Glutamatergic neuron (in vitro differentiated cells): ENCODE measurements at regions not wholly inside any gene's neighbourhood (a gene's known extent, or its start where the extent isn't known, plus 50 kb on each side); places are given as distances from the start of the nearest gene placed in this dataset.

ENCODE experiments used
- DNase-seq: peaks from one replicate; pipeline ENCODE4 v3.0.0; 2022
- H3K27ac Mint-ChIP-seq: one replicate; pipeline ENCODE4 v1.8.0; 2020; ENCODE audit warnings: mild to moderate bottlenecking, mixed read lengths, inconsistent platforms; ENCODE audit not compliant: unreplicated experiment
- H3K27me3 Mint-ChIP-seq: one replicate; pipeline ENCODE4 v1.8.0; 2020; ENCODE audit warnings: mild to moderate bottlenecking, moderate library complexity, mixed read lengths, inconsistent platforms; ENCODE audit not compliant: unreplicated experiment
- H3K36me3 Mint-ChIP-seq: one replicate; pipeline ENCODE4 v1.8.0; 2020; ENCODE audit warnings: mild to moderate bottlenecking, mixed read lengths, inconsistent platforms; ENCODE audit not compliant: unreplicated experiment
- H3K4me1 Mint-ChIP-seq: one replicate; pipeline ENCODE4 v1.8.0; 2020; ENCODE audit warnings: mild to moderate bottlenecking, low read depth, mixed read lengths, inconsistent platforms; ENCODE audit not compliant: unreplicated experiment
- H3K4me3 Mint-ChIP-seq: one replicate; pipeline ENCODE4 v1.8.0; 2020; ENCODE audit warnings: mild to moderate bottlenecking, mixed read lengths, inconsistent platforms; ENCODE audit not compliant: unreplicated experiment
- H3K9me3 Mint-ChIP-seq: one replicate; pipeline ENCODE4 v1.8.0; 2020; ENCODE audit warnings: mild to moderate bottlenecking, moderate library complexity, mixed read lengths, inconsistent platforms; ENCODE audit not compliant: unreplicated experiment
- TF ChIP-seq, protein P1 (sequence below): fragments of 200-600 bp; sonication (generic); IDR thresholded peaks from one replicate; pipeline ENCODE4 v1.5.0; 2021; ENCODE audit not compliant: partially characterized antibody, unreplicated experiment

DNA sequence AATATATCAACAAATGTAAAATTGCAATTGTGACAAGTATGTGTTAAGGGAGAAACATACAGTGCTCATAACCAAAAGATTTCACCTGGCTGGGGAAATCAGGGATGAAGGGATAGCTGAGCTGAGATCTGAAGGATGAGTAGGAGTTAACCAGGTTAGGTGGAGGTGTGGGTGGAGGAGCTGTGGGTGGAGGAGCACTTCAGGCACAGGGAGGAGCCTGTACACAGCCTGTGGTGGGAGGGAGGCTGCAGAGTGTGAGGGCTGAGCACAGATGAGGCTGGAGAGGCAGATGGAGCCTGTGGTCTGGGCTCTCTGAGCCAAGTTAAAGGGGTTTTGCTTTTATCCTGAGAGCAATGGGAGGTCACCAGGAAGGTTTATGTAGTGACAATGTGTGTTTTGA lies 111.9 kb downstream of the XCL2 start:
- Mint-ChIP-seq H3K27me3 (no peaks in the 10 kb centered on the region), H3K4me1 (no peaks in the 10 kb centered on the region), H3K27ac (no peak overlapping the region), H3K4me3 (no peak overlapping the region), H3K9me3 (peaks cover 4% of the 10 kb centered on the region), H3K36me3 (no peaks in the 10 kb centered on the region)
- TF ChIP-seq, protein P1, sequence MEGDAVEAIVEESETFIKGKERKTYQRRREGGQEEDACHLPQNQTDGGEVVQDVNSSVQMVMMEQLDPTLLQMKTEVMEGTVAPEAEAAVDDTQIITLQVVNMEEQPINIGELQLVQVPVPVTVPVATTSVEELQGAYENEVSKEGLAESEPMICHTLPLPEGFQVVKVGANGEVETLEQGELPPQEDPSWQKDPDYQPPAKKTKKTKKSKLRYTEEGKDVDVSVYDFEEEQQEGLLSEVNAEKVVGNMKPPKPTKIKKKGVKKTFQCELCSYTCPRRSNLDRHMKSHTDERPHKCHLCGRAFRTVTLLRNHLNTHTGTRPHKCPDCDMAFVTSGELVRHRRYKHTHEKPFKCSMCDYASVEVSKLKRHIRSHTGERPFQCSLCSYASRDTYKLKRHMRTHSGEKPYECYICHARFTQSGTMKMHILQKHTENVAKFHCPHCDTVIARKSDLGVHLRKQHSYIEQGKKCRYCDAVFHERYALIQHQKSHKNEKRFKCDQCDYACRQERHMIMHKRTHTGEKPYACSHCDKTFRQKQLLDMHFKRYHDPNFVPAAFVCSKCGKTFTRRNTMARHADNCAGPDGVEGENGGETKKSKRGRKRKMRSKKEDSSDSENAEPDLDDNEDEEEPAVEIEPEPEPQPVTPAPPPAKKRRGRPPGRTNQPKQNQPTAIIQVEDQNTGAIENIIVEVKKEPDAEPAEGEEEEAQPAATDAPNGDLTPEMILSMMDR, result no peak
- DNase-seq, result no peak

- DNase-seq, result no peak
- peaks cover 4% of the 10 kb centered on the region for H3K9me3 Mint-ChIP-seq
- H3K36me3 Mint-ChIP-seq, result no peaks in the 10 kb centered on the region
- no peak overlapping the region for H3K27ac Mint-ChIP-seq
- TF ChIP-seq, protein P1, result no peak
- H3K4me1 Mint-ChIP-seq, result no peaks in the 10 kb centered on the region
- H3K4me3 Mint-ChIP-seq, result no peak overlapping the region
- H3K27me3 Mint-ChIP-seq, result no peaks in the 10 kb centered on the region
These were observed 113.5 kb downstream of the XCL2 start for GRCh38 chr1:168430321-168430720.

DNA sequence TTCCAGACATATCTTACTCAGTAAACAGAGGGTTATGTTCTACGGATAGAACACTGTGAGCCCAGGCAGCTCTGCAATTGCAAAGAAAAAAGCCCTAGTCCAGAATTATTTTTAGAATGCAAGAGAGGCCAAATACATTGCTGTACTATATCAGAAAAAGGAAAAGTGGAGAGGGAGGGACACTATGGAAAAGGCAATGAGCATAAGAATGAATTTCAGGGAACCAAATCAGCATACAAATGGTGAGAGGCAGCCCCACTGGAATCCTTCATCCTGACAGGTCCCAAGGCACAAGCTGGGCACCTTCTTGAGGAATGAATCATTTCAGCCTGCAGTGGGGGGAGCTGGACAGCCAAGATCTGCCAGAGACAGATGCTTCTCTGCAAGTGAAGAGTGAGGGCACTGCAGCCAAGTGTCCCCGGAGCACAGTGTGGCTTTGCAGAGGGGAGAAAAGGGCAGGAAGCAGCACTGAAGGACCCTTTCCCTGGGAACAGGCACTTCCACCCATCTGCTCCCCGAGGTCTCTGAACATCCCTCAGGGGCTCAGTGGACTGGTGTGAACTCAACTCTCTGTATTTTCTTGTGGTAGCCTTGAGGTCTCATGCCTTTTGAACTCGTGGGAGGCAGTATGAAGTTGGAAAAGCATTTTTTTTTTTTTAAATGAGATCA lies 115.6 kb downstream of the XCL2 start:
- DNase-seq, result no peak
- no peak overlapping the region for H3K27ac Mint-ChIP-seq
- H3K27me3 Mint-ChIP-seq, result no peaks in the 10 kb centered on the region
- H3K4me1 Mint-ChIP-seq, result no peaks in the 10 kb centered on the region
- H3K9me3 Mint-ChIP-seq, result no peaks in the 10 kb centered on the region
- TF ChIP-seq, protein P1, result no peak
- no peak overlapping the region for H3K4me3 Mint-ChIP-seq
- no peaks in the 10 kb centered on the region for H3K36me3 Mint-ChIP-seq

DNA sequence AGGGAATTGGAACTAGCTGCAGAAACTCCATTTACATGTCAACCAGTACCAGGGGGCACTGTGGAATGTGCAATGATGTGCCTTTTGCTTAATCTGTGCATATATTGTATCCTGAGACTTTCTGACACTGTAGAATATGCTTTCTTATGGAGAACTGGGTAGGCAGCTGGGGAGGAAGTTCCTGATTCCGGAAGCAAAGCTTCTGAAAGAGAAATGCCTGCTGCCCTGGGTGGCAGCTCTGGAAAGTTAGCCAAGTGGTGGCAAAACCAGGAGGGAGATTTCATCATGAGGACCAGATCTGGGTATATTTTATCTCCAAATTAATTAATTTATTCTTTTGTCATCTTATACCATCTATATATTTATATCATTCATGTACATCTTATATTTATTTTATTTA lies 116.7 kb downstream of the XCL2 start:
- Mint-ChIP-seq H3K36me3 (no peaks in the 10 kb centered on the region), H3K27ac (no peak overlapping the region), H3K9me3 (no peaks in the 10 kb centered on the region), H3K4me1 (no peaks in the 10 kb centered on the region), H3K4me3 (no peak overlapping the region), H3K27me3 (no peaks in the 10 kb centered on the region)
- TF ChIP-seq, protein P1, result no peak
- DNase-seq, result no peak

GRCh38 chr1:168424281-168424680 lies 119.5 kb downstream of the XCL2 start:
- Mint-ChIP-seq H3K27me3 (no peaks in the 10 kb centered on the region), H3K4me3 (no peak overlapping the region), H3K4me1 (no peaks in the 10 kb centered on the region), H3K36me3 (no peaks in the 10 kb centered on the region), H3K9me3 (no peaks in the 10 kb centered on the region), H3K27ac (no peak overlapping the region)
- TF ChIP-seq, protein P1, result no peak
- no peak for DNase-seq
